WI38 (cell line): ENCODE measurements at regions not wholly inside any gene's neighbourhood (a gene's known extent, or its start where the extent isn't known, plus 50 kb on each side); places are given as distances from the start of the nearest gene placed in this dataset.
A peak's percentile ranks its signal among the peaks of the same experiment; 100 is the strongest.

Source experiments
- H3K4me3 ChIP-seq: 2 replicates; pipeline ENCODE4 v1.5.1; 2011; ENCODE audit warnings: low read depth, mild to moderate bottlenecking, control low read depth, low read length
- CTCF ChIP-seq: IDR thresholded peaks from 2 replicates; pipeline ENCODE4 v1.5.1; 2012; ENCODE audit warnings: low read depth, mild to moderate bottlenecking, control low read depth, low read length

- H3K4me3 ChIP-seq, result no peak overlapping the region
- TF ChIP-seq CTCF, result no peak
These were observed 184.8 kb upstream of the ECI2 start for GRCh38 chr6:4319981-4320683.

GRCh38 chr6:4318321-4318720 lies 182.9 kb upstream of the ECI2 start:
- TF ChIP-seq CTCF, result no peak
- H3K4me3 ChIP-seq, result no peak overlapping the region

GRCh38 chr6:4316867-4317400 lies 181.6 kb upstream of the ECI2 start:
- no peak for TF ChIP-seq CTCF

GRCh38 chr6:4314201-4314707 lies 178.9 kb upstream of the ECI2 start:
- no peak for TF ChIP-seq CTCF
- H3K4me3 ChIP-seq, result no peak overlapping the region

More at GRCh38 chr6:4316867-4317400, 181.6 kb upstream of the ECI2 start:
- H3K4me3 ChIP-seq, result no peak overlapping the region

GRCh38 chr6:4313044-4313686 lies 177.8 kb upstream of the ECI2 start:
- peak; percentile 55 for TF ChIP-seq CTCF
- 0 out of 2 replicates have a peak overlapping the region, but pooled peaks have one; percentile 1 for H3K4me3 ChIP-seq

GRCh38 chr6:4311976-4312860 lies 176.8 kb upstream of the ECI2 start:
- TF ChIP-seq CTCF, result no peak
- no peak overlapping the region for H3K4me3 ChIP-seq
